Omental fat pad (tissue), 3 donors: ENCODE measurements at regions not wholly inside any gene's neighbourhood (a gene's known extent, or its start where the extent isn't known, plus 50 kb on each side); places are given as distances from the start of the nearest gene placed in this dataset.

Source experiments
- ATAC-seq: fragments of 150-250 bp; one replicate; pipeline ENCODE4 v1.9.1; 2016; ENCODE audit warnings: mild to moderate bottlenecking, moderate library complexity; ENCODE audit not compliant: low FRiP score
- DNase-seq: peaks from one replicate; pipeline ENCODE4 v3.0.0-alpha.2; 2019; ENCODE audit warnings: low spot score
- TF ChIP-seq, protein P1 (sequence below), 3 donors: fragments of 450-650 bp; IDR thresholded peaks; one replicate each; pipeline ENCODE4 v1.5.1; 2016 to 2017; ENCODE audit warnings: antibody characterized with exemption in 3 of 3, mild to moderate bottlenecking in 3 of 3, moderate library complexity in 2 of 3

DNA sequence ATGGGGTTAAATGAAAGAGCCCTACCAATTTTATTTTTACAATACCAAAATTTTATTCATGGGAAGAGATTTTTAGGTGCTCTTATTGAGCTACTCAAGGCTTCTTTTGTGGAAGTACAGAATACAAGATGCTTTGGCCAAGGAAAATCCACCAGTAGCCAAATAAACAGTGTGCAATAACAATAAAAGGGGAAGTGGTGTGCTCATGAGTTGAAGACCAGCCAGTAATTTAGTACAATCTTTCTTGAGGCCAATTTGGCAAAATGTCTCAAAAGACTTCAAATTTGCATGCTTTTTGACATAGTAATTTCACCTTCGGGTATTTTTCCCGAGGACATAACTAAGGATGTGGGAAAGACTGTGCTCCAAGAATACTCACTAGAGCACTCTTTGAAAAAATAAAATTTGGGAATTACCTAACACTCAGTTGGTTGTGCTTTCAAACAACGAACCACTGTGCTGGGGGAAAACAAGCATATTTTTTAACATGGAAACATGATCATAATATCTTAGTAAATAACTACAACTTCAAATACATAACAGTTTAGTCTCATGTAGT is 294.0 kb downstream of the DIPK2A start:
- ATAC-seq = no peak
- TF ChIP-seq, protein P1, sequence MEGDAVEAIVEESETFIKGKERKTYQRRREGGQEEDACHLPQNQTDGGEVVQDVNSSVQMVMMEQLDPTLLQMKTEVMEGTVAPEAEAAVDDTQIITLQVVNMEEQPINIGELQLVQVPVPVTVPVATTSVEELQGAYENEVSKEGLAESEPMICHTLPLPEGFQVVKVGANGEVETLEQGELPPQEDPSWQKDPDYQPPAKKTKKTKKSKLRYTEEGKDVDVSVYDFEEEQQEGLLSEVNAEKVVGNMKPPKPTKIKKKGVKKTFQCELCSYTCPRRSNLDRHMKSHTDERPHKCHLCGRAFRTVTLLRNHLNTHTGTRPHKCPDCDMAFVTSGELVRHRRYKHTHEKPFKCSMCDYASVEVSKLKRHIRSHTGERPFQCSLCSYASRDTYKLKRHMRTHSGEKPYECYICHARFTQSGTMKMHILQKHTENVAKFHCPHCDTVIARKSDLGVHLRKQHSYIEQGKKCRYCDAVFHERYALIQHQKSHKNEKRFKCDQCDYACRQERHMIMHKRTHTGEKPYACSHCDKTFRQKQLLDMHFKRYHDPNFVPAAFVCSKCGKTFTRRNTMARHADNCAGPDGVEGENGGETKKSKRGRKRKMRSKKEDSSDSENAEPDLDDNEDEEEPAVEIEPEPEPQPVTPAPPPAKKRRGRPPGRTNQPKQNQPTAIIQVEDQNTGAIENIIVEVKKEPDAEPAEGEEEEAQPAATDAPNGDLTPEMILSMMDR (IDR thresholded peaks at IDR 0.05) = no peak

DNA sequence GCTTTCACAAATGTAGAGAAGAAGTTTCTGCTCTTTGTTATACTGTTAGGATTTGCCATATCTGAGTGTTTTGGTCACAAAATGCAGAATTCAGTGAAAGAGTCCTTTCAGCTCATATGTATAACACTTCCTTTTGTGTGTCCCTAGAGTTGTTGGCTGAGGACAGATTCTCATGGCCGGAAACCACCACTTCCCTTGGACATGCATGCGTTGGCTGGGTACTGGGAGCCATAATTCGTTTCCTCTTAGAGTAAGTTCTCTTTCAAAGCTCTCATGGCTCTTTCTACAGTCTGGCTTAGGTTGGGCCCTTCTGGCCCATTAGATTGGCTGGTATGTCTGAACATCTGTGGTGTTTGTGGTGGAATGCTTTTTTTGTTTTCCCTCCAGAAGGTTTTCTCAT is 298.5 kb downstream of the DIPK2A start:
- TF ChIP-seq, protein P1 (IDR thresholded peaks at IDR 0.05) = no peak
- ATAC-seq = no peak
- DNase-seq = no peak

More for the DNA sequence above, 294.0 kb downstream of the DIPK2A start:
- DNase-seq = no peak

DNA sequence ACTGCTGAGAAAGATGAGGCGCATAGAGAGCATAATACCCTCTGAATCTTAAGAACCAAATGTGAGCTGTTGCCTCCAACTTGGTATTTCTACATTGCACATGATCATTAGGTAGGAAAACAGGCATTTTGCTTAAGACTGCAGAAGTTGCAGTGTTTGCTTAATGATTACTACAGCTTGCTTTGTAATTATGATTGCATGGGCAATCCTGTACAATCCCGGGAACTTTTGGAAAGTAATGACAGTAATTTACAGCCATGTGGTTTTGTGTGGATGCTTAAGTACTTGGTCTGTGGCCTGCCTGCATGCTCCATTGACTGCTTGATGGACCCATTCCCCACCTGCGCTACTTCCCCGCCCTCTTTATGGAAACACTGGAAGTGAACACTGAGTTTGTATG is 301.1 kb downstream of the DIPK2A start:
- DNase-seq = no peak
- TF ChIP-seq, protein P1 (IDR thresholded peaks at IDR 0.05) = no peak
- no peak for ATAC-seq

DNA sequence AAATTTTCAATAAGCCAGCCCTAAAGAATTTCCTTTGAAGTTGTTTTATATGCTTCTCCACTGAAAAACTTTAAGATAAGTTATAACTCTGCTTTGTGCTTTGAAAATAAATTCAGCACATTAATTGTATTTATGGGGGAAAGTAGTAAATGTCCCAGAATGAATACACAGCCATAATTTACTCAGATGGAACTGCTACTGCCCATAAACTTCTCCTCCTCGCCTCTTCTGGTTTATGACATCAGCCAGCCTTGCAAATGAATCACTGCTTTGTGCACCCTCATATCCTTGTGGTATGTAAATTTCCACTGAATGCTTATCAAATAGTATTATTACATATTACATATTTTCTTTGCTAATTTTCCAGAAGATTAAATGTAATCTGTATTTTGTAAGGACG is 302.0 kb downstream of the DIPK2A start:
- ATAC-seq (no peak), DNase-seq (no peak)
- TF ChIP-seq, protein P1 (IDR thresholded peaks at IDR 0.05) = no peak

DNA sequence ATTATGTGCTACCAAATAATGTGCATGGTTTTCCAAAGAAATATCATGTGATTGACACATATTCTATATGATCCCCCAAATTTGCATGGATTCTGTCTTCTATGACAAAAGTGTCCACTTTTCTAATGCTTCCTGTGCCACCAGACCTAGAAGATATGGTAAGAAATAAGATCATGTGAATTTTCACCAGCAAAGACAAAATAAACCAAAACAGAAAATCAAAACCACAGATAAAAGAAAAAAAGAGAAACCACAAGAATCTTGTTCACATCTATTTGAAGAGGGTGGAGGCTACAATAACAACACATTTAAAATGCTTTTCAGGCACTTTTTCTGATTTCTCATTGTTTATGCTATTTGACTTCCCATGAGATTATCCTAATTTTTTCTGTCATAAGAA is 303.4 kb downstream of the DIPK2A start:
- TF ChIP-seq, protein P1 (IDR thresholded peaks at IDR 0.05) = no peak
- DNase-seq (no peak), ATAC-seq (no peak)

DNA sequence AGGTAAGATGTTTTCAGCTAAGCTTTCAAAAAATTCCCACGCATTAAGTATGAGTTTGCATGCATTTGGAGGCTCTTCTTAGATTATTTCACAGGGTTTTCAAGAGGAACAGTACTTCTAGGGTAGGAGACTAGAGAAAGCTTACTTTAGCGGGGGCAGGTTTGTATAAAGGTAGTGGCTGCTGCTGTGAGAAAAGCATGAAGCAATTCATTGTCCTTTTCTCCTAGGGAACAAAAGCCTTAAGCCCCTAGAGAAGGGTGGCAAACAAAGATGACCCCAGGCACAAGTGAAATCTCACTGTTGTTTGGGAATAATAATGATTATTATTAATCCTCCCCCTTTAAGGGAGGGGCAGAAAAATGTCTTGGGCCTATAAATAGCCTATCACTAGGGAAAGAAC is 310.7 kb downstream of the DIPK2A start:
- ATAC-seq (no peak), DNase-seq (no peak)
- TF ChIP-seq, protein P1 (IDR thresholded peaks at IDR 0.05) = no peak

DNA sequence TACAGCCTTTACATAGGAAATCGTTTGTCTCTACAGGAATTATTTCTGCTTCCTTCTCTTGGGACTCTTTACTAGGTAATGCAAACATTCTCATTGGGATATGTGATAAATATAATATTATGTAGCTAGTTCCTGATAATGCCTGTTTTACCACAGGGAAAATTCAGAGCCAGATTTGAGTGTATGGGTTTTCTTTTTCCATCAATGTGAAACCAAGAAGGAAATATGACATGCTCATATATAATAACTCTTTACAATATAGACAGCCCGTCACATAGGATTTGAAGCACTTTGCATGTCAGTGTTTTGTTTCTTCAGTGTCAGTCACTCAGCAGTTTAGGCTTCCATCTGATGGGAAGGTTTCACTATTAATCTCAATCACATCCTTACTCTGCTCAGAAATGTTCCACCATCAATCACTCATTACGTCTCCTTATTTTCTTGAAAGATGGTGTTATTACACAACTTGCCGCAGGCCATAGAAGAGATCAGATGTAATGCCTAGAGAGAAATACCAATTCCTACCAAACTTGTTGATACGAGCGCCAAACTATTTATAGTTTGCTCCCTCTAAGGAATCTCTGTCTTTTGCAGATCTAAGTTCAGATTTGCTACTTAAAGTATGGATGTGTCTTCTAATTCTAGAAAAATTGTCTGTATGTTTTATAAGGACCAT is 314.8 kb downstream of the DIPK2A start:
- ATAC-seq (no peak), DNase-seq (no peak)
- TF ChIP-seq, protein P1 (IDR thresholded peaks at IDR 0.05) = no peak
